Suprapubic skin (tissue), 4 donors: ENCODE measurements at regions not wholly inside any gene's neighbourhood (a gene's known extent, or its start where the extent isn't known, plus 50 kb on each side); places are given as distances from the start of the nearest gene placed in this dataset.
A peak's percentile ranks its signal among the peaks of the same experiment; 100 is the strongest.

ENCODE experiments used
- DNase-seq, 2 donors: peaks; one replicate each; pipeline ENCODE4 v3.0.0-alpha.2; 2019; ENCODE audit warnings: low spot score in 2 of 2
- H3K27ac ChIP-seq: fragments of 200-600 bp; sonication (generic); one replicate; pipeline ENCODE4 v1.5.1; 2019
- H3K27me3 ChIP-seq: fragments of 200-600 bp; sonication (generic); one replicate; pipeline ENCODE4 v1.5.1; 2019
- H3K36me3 ChIP-seq: fragments of 200-600 bp; sonication (generic); one replicate; pipeline ENCODE4 v1.5.1; 2019
- H3K4me1 ChIP-seq: fragments of 200-600 bp; sonication (generic); one replicate; pipeline ENCODE4 v1.5.1; 2019
- H3K4me3 ChIP-seq: fragments of 200-600 bp; sonication (generic); one replicate; pipeline ENCODE4 v1.5.1; 2019; ENCODE audit warnings: mild to moderate bottlenecking
- H3K9me3 ChIP-seq: fragments of 200-600 bp; sonication (generic); one replicate; pipeline ENCODE4 v1.5.1; 2019
- EP300 ChIP-seq: sonication (generic); formaldehyde crosslinking; IDR thresholded peaks from one replicate; pipeline ENCODE4 v1.6.1; 2017; ENCODE audit warnings: antibody characterized with exemption
- POLR2A ChIP-seq, 2 donors: fragments of 450-650 bp; IDR thresholded peaks; one replicate each; pipeline ENCODE4 v1.6.1; 2017; ENCODE audit warnings: antibody characterized with exemption in 2 of 2, mild to moderate bottlenecking in 2 of 2, moderate library complexity in 2 of 2
- POLR2AphosphoS5 ChIP-seq, 3 donors: sonication (generic); formaldehyde crosslinking; IDR thresholded peaks; one replicate each; pipeline ENCODE4 v1.6.1; 2017; ENCODE audit warnings: antibody characterized with exemption in 3 of 3
- WGBS: methylation state at CpG from one replicate; pipeline ENCODE4 v1.1.5; 2018; 5-methylcytosine and 5-hydroxymethylcytosine counted together
- TF ChIP-seq, protein P1 (sequence below), 2 donors: fragments of 200-600 bp in 1 of 2; fragments of 450-650 bp in 1 of 2; sonication (generic) in 1 of 2; IDR thresholded peaks; one replicate each; pipeline ENCODE4 v1.5.1; 2016 to 2019; ENCODE audit warnings: antibody characterized with exemption in 2 of 2, mild to moderate bottlenecking in 1 of 2, moderate library complexity in 1 of 2

DNA sequence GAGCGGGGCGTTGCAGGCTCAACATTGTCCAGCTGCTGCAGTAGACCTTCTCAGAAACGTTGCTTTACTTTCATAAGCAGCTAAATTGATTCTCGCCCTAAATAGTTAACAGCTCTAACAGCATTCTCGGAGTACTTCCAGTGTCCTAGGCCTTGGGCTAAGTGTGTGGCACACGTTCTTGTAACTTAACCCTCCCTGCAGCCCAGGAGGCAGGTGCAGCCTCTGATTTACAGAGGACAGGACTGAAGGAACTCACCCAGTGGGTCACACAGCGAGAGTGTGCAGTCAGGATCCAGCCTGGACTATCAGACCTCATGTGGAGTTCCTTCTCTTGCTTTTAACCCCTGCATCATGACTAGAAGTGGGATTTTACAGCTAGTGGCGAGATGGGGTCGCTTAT lies 312.8 kb upstream of the C2CD4B start:
- Histone ChIP-seq H3K4me3 (no peak overlapping the region), H3K4me1 (peaks cover 21% of the 10 kb centered on the region), H3K27me3 (no peaks in the 10 kb centered on the region), H3K9me3 (no peaks in the 10 kb centered on the region), H3K27ac (no peak overlapping the region), H3K36me3 (no peaks in the 10 kb centered on the region)
- DNase-seq: no peak
- 79% methylated on average over 9 of the region's 9 CpGs for WGBS
- TF ChIP-seq POLR2AphosphoS5 (IDR thresholded peaks at IDR 0.05): no peak
- no peak for TF ChIP-seq POLR2A (IDR thresholded peaks at IDR 0.05)
- TF ChIP-seq, protein P1, sequence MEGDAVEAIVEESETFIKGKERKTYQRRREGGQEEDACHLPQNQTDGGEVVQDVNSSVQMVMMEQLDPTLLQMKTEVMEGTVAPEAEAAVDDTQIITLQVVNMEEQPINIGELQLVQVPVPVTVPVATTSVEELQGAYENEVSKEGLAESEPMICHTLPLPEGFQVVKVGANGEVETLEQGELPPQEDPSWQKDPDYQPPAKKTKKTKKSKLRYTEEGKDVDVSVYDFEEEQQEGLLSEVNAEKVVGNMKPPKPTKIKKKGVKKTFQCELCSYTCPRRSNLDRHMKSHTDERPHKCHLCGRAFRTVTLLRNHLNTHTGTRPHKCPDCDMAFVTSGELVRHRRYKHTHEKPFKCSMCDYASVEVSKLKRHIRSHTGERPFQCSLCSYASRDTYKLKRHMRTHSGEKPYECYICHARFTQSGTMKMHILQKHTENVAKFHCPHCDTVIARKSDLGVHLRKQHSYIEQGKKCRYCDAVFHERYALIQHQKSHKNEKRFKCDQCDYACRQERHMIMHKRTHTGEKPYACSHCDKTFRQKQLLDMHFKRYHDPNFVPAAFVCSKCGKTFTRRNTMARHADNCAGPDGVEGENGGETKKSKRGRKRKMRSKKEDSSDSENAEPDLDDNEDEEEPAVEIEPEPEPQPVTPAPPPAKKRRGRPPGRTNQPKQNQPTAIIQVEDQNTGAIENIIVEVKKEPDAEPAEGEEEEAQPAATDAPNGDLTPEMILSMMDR (IDR thresholded peaks at IDR 0.05): no peak
- no peak for TF ChIP-seq EP300

DNA sequence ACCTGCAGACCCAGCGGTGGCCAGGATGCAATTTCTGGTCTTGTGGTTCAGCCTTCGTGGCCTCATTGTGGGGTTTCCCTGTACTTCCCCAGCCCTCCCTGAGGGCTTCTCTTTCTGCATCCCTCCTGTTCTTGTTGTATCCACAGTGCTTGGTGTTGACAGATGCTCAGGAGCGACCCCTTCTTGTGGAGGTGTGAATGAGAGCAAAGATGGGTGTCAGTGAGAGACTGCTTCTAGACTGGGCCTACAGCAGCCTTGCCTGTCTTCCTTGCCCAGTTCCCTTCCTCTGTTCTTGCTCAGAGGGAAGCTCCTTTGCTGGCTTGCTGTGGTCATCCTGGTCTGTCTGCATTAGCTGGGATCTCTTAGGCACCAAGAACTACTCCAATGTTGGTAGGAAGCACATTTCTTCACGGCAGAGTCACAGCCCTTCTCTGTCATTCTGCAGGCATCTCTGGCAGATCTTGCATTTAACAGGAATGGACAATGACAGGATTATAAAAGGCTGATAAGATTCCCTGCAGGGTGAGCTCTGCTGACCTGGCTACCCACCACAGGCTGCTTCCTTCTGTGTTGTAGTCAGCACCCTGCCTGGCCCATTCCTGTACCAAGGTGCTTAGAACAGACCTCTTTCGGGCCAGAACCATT lies 317.8 kb upstream of the C2CD4B start:
- no peaks in the 10 kb centered on the region for H3K27me3 ChIP-seq
- 71% methylated on average over 5 of the region's 5 CpGs for WGBS

DNA sequence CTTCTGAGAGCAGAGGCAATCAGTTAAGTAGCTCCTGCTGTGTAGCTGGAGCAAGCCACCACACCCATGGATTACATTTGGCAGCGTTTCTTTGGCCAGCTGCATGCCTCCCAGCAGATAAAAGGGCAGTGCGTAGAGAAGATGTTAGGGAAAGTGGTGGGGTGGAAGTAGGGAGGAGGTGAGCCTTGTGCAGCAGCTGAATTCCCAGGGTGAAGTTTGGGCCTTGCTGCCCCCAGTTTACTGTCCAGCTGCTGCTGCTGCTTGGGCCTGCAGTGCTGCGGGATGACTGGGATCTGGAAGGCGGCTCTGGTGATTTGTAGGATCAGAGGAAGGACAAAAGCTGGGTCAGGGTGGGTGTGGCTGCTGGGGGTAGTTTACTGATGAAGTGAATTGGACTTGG lies 318.7 kb upstream of the C2CD4B start:
- WGBS: 56% methylated on average over 4 of the region's 4 CpGs
- no peak for TF ChIP-seq EP300
- peak in 1 of 3 donors; percentile 14 for TF ChIP-seq POLR2AphosphoS5 (IDR thresholded peaks at IDR 0.05)
- TF ChIP-seq, protein P1 (IDR thresholded peaks at IDR 0.05): no peak
- TF ChIP-seq POLR2A (IDR thresholded peaks at IDR 0.05): no peak
- Histone ChIP-seq H3K4me3 (no peak overlapping the region), H3K27me3 (no peaks in the 10 kb centered on the region), H3K27ac (peak overlapping the region; percentile 1), H3K4me1 (peaks cover 15% of the 10 kb centered on the region), H3K9me3 (no peaks in the 10 kb centered on the region), H3K36me3 (no peaks in the 10 kb centered on the region)
- DNase-seq: no peak

More for the DNA sequence above, 317.8 kb upstream of the C2CD4B start:
- TF ChIP-seq, protein P1 (IDR thresholded peaks at IDR 0.05): no peak
- TF ChIP-seq EP300: no peak
- no peak for TF ChIP-seq POLR2A (IDR thresholded peaks at IDR 0.05)
- TF ChIP-seq POLR2AphosphoS5 (IDR thresholded peaks at IDR 0.05): no peak
- DNase-seq: no peak
- peaks cover 15% of the 10 kb centered on the region for H3K4me1 ChIP-seq
- H3K9me3 ChIP-seq: no peaks in the 10 kb centered on the region
- H3K36me3 ChIP-seq: no peaks in the 10 kb centered on the region
- H3K27ac ChIP-seq: no peak overlapping the region
- no peak overlapping the region for H3K4me3 ChIP-seq

DNA sequence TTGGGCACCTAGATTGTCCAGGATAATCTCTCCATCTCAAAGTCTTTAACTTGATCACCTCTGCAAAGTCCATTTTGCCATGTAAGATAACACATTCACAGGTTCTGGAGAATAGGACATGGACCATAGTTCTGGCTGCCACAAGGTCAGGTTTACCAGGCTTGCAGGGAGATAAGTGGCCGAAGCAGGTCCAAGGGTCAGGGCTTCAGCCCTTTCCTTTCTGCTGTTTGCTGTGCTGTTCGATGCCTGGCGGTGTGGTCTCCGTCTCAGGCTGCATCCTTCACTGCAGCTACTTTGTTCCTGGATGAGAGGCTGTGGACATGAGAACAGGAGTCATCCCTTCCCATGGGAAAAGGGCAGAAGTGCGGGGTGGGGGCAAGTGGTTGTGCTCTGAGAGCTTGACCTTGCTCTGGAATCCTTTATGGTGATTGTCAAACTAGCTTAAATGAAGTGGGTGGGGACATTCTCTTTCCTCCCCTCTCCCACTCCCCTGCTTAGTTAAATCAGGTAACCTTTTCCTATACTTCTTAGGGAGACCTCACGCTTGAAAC lies 320.2 kb upstream of the C2CD4B start:
- H3K27me3 ChIP-seq: no peaks in the 10 kb centered on the region
- DNase-seq: no peak
- no peaks in the 10 kb centered on the region for H3K36me3 ChIP-seq
- no peaks in the 10 kb centered on the region for H3K9me3 ChIP-seq
- H3K4me1 ChIP-seq: peaks cover 15% of the 10 kb centered on the region
- TF ChIP-seq EP300 (no peak), POLR2AphosphoS5 (IDR thresholded peaks at IDR 0.05) (no peak), POLR2A (IDR thresholded peaks at IDR 0.05) (no peak)
- TF ChIP-seq, protein P1 (IDR thresholded peaks at IDR 0.05): no peak
- no peak overlapping the region for H3K4me3 ChIP-seq
- 98% methylated on average over 6 of the region's 6 CpGs for WGBS
- no peak overlapping the region for H3K27ac ChIP-seq

DNA sequence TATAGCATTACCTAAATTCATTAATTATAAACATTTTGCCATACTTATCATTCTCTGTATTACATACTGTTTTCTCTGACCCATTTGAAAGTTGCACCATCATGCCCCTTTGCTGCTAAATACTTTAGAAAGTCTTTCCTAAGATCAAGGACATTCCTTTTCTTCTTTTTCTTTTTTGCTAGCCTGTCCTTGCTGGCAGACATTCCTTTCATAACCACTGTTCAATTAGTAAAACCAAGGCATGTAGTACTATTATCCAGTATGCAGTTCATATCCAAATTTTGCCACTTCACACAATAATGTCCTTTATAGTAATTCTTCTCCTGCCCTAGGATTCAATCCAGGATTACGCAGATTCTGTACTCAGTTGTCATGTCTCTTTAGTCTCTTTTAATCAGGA lies 321.0 kb upstream of the C2CD4B start:
- no peak overlapping the region for H3K4me3 ChIP-seq
- WGBS: 90% methylated on average over 1 of the region's 1 CpG
- TF ChIP-seq, protein P1 (IDR thresholded peaks at IDR 0.05): no peak
- TF ChIP-seq POLR2AphosphoS5 (IDR thresholded peaks at IDR 0.05) (no peak), POLR2A (IDR thresholded peaks at IDR 0.05) (no peak), EP300 (no peak)
- no peaks in the 10 kb centered on the region for H3K9me3 ChIP-seq
- H3K36me3 ChIP-seq: no peaks in the 10 kb centered on the region
- H3K4me1 ChIP-seq: peaks cover 15% of the 10 kb centered on the region
- H3K27ac ChIP-seq: no peak overlapping the region
- no peak for DNase-seq
- no peaks in the 10 kb centered on the region for H3K27me3 ChIP-seq
